ENCODE measurements at regions not wholly inside any gene's neighbourhood (a gene's known extent, or its start where the extent isn't known, plus 50 kb on each side); places are given as distances from the start of the nearest gene placed in this dataset.

- Histone ChIP-seq H3K36me3 (ENCODE audit: insufficient read depth, low read length) (no peaks in the 10 kb centered on the region), H3K9me3 (ENCODE audit: control insufficient read depth, insufficient read depth, low read length) (no peaks in the 10 kb centered on the region), H3K9ac (ENCODE audit: low read depth, low read length) (peak overlapping the region; percentile 47; the same call in 1 of the 2 replicates), H3K4me1 (ENCODE audit: insufficient read depth, low read length) (no peaks in the 10 kb centered on the region)
Measured at GRCh38 chr7:32428546-32428945, 61.6 kb downstream of the LSM5 start.

- H3K9ac ChIP-seq (ENCODE audit: low read depth, low read length): peak overlapping the region; percentile 47; the same call in 1 of the 2 replicates
- H3K9me3 ChIP-seq (ENCODE audit: control insufficient read depth, insufficient read depth, low read length): no peaks in the 10 kb centered on the region
- no peaks in the 10 kb centered on the region for H3K36me3 ChIP-seq (ENCODE audit: insufficient read depth, low read length)
- H3K4me1 ChIP-seq (ENCODE audit: insufficient read depth, low read length): no peaks in the 10 kb centered on the region
Measured at GRCh38 chr7:32427769-32428291, 62.4 kb downstream of the LSM5 start.

DNA sequence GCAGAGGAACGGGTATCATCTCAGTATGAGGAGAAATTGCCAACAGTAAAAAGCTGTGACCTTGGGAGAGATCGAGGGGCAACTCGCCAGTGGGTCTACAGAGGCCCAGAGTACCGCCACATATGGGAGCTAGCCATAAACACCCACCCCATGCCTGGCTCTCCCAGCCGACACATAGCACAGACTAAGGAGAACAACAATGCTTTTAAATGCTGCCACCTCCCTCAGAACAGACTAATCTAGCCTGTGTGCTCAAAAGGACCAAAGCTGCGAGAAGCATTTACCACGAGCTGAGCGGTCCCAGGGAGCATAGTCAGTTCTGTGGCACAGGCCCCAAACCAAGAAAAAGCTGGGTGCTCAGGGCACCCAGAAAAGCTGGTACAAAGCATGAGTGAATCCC is 73.3 kb downstream of the LSM5 start:
- Histone ChIP-seq H3K9me3 (ENCODE audit: control insufficient read depth, insufficient read depth, low read length) (no peaks in the 10 kb centered on the region), H3K4me1 (ENCODE audit: insufficient read depth, low read length) (no peaks in the 10 kb centered on the region), H3K9ac (ENCODE audit: low read depth, low read length) (no peak overlapping the region), H3K36me3 (ENCODE audit: insufficient read depth, low read length) (no peaks in the 10 kb centered on the region)

DNA sequence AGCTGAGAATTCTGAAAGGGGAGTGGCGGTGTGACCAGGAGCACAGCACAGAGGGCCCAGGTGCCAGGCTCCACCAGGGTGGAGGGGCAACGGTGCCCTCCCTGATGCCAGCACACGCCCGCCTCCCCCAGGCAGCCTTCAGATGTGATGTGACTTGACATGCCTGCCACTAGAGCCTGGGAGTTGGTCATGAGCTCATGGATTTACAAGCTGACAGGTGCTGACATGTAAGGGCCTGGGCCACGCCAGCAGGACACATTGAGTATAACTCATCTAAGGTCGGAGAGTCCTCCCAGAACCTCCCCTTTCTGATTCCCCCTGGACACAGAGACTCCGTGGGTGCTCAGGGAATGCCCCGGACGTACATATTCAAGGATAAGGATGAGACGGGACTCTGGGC is 74.2 kb downstream of the LSM5 start:
- H3K9ac ChIP-seq (ENCODE audit: low read depth, low read length): no peak overlapping the region
- no peaks in the 10 kb centered on the region for H3K36me3 ChIP-seq (ENCODE audit: insufficient read depth, low read length)
- H3K4me1 ChIP-seq (ENCODE audit: insufficient read depth, low read length): no peaks in the 10 kb centered on the region
- H3K9me3 ChIP-seq (ENCODE audit: control insufficient read depth, insufficient read depth, low read length): no peaks in the 10 kb centered on the region

DNA sequence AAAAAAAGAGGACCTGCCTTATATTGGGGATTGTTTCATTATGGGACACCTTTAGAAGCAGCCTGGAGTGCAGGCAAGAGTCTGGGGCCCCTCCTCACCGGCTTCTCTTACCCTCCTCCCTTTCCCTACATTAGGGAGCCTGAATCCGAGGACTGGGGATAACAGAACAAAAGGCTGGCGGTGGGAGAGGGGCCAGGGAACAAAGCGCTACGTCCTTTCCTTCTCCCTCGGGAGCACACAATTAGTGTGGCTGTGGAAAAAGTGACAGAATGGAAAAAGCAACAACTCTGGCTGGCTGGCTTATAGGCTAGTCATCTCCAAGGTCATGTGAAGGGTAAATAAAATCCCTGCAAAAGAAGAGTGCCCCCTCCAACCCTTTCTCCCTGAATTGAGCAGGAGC is 74.7 kb downstream of the LSM5 start:
- Histone ChIP-seq H3K4me1 (ENCODE audit: insufficient read depth, low read length) (no peaks in the 10 kb centered on the region), H3K9ac (ENCODE audit: low read depth, low read length) (no peak overlapping the region), H3K36me3 (ENCODE audit: insufficient read depth, low read length) (no peaks in the 10 kb centered on the region)

GRCh38 chr7:32412471-32412870 is 77.7 kb downstream of the LSM5 start:
- Histone ChIP-seq H3K9ac (ENCODE audit: low read depth, low read length) (no peak overlapping the region), H3K36me3 (ENCODE audit: insufficient read depth, low read length) (no peaks in the 10 kb centered on the region), H3K4me1 (ENCODE audit: insufficient read depth, low read length) (no peaks in the 10 kb centered on the region), H3K9me3 (ENCODE audit: control insufficient read depth, insufficient read depth, low read length) (no peaks in the 10 kb centered on the region)

More for the DNA sequence above, 74.7 kb downstream of the LSM5 start:
- H3K9me3 ChIP-seq (ENCODE audit: control insufficient read depth, insufficient read depth, low read length): no peaks in the 10 kb centered on the region

GRCh38 chr7:32410545-32410944 is 79.6 kb downstream of the LSM5 start:
- no peak overlapping the region for H3K9ac ChIP-seq (ENCODE audit: low read depth, low read length)
- no peaks in the 10 kb centered on the region for H3K36me3 ChIP-seq (ENCODE audit: insufficient read depth, low read length)
- no peaks in the 10 kb centered on the region for H3K4me1 ChIP-seq (ENCODE audit: insufficient read depth, low read length)
- H3K9me3 ChIP-seq (ENCODE audit: control insufficient read depth, insufficient read depth, low read length): no peaks in the 10 kb centered on the region

DNA sequence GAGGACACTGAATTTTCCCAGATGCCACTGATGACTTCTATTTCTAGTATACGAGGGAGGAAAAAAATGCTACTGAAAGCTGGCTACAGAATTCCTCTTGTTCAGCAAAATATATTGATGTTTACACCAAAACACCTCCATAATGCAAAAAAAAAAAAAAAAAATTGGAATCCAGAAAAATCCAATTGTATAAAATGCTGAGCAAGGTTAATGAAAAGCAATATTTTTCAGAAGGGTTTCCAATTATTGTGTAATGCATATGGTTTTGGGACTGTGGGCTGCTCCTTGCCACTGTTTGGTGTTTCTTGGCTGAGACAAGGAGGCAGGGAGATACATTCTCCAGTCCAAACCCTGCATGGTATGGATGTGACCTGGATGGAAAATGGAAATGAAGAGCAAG is 83.8 kb downstream of the LSM5 start:
- no peak overlapping the region for H3K9ac ChIP-seq (ENCODE audit: low read depth, low read length)
- H3K9me3 ChIP-seq (ENCODE audit: control insufficient read depth, insufficient read depth, low read length): no peaks in the 10 kb centered on the region
- H3K4me1 ChIP-seq (ENCODE audit: insufficient read depth, low read length): no peaks in the 10 kb centered on the region
- H3K36me3 ChIP-seq (ENCODE audit: insufficient read depth, low read length): no peaks in the 10 kb centered on the region

DNA sequence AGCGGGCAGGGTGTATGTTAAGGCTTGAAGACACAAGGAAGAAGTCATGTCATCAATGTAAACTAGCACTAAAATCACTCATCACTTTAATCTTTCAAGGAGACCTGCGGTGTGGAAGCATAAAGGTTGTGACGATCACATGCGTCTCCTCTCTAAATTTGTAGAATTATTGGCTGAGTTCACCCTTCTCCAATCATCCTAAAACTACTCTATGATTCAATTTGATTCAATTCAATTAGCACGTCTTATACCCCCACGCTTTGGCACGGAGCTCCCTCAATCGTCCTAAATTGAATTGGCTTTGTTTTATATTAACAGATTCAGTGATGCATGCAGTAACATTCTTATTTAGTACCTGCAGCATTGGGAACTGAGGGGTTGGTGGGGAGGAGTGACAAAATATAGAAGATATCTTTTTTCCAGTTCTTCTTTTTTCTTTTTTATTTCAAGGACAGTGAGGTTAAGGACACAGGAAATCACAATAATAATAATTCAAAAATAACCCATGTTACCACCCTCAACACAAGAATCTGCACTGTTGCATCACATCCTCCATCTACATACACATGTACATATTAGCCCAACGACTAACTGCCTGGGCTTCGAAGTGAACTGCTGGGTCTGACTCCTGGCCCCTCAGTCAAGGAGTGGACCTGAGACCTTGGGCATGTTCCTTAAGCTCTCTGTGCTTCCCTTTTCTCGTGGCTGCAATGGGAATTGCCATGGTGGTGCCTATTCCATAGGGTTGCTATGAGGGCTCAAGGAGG is 86.5 kb downstream of the LSM5 start:
- H3K36me3 ChIP-seq (ENCODE audit: insufficient read depth, low read length): no peaks in the 10 kb centered on the region
- H3K9ac ChIP-seq (ENCODE audit: low read depth, low read length): no peak overlapping the region
- H3K9me3 ChIP-seq (ENCODE audit: control insufficient read depth, insufficient read depth, low read length): no peaks in the 10 kb centered on the region
- no peaks in the 10 kb centered on the region for H3K4me1 ChIP-seq (ENCODE audit: insufficient read depth, low read length)

GRCh38 chr7:32400676-32401075 is 89.5 kb downstream of the LSM5 start:
- Histone ChIP-seq H3K4me1 (ENCODE audit: insufficient read depth, low read length) (no peaks in the 10 kb centered on the region), H3K9me3 (ENCODE audit: control insufficient read depth, insufficient read depth, low read length) (no peaks in the 10 kb centered on the region), H3K36me3 (ENCODE audit: insufficient read depth, low read length) (no peaks in the 10 kb centered on the region), H3K9ac (ENCODE audit: low read depth, low read length) (no peak overlapping the region)

DNA sequence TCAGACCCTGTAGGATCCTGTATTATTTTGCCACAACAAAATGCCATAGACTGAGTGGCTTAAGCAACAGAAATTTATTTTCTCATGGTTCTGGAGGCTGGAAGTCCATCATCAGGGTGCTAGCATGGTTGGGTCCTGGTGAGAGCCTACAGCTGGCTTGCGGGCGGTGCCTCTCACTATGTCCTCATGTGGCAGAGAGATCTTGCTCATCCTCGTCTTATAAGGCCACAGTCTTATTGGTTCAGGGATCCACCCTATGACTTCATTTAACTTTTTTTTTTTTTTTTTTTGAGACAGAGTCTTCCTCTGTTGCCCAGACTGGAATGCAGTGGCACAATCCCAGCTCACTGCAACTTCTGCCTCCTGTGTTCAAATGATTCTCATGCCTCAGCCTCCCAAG is 90.9 kb downstream of the LSM5 start:
- Histone ChIP-seq H3K9me3 (ENCODE audit: control insufficient read depth, insufficient read depth, low read length) (no peaks in the 10 kb centered on the region), H3K4me1 (ENCODE audit: insufficient read depth, low read length) (no peaks in the 10 kb centered on the region), H3K9ac (ENCODE audit: low read depth, low read length) (no peak overlapping the region), H3K36me3 (ENCODE audit: insufficient read depth, low read length) (no peaks in the 10 kb centered on the region)

GRCh38 chr7:32395168-32395567 is 95.0 kb downstream of the LSM5 start:
- H3K4me1 ChIP-seq (ENCODE audit: insufficient read depth, low read length): no peaks in the 10 kb centered on the region
- H3K9me3 ChIP-seq (ENCODE audit: control insufficient read depth, insufficient read depth, low read length): no peaks in the 10 kb centered on the region
- H3K9ac ChIP-seq (ENCODE audit: low read depth, low read length): no peak overlapping the region
- no peaks in the 10 kb centered on the region for H3K36me3 ChIP-seq (ENCODE audit: insufficient read depth, low read length)

DNA sequence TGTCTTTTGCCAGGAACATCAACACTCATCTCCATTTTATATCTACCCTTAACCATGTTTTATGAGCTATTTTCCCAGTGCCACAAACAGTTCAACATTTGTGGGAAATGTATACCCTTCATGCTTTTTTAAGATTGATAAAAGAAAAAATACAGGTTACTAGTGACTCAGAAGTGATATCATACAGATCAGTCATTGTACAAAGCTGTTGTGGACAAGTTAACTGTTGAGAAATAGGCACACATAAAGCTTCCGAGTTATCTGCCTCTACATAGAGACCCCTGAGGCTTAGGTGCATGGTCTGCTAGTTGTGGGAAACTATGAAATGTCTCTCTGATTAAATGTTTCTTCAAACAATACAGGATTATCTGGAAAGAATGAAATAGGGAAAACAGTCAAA is 96.3 kb downstream of the LSM5 start:
- Histone ChIP-seq H3K9ac (ENCODE audit: low read depth, low read length) (no peak overlapping the region), H3K9me3 (ENCODE audit: control insufficient read depth, insufficient read depth, low read length) (no peaks in the 10 kb centered on the region), H3K36me3 (ENCODE audit: insufficient read depth, low read length) (no peaks in the 10 kb centered on the region), H3K4me1 (ENCODE audit: insufficient read depth, low read length) (no peaks in the 10 kb centered on the region)

DNA sequence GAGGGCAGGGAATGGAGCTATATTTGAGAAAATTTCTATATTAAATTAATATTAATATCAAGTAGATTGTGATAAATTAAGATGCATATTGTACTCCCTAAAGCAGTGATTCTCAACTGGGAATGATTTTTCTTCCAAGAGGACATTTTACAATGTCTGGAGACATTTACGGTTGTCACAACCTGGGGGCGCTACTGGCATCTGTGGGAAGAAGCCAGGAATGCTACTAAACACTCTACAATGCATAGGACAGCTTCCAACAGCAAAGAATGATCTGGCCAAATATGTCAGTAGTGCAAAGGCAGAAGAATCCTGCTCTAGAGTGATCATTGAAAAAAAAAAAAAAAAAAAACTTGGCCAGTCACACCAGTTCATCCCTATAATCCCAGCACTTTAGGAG is 100.0 kb downstream of the LSM5 start:
- H3K36me3 ChIP-seq (ENCODE audit: insufficient read depth, low read length): no peaks in the 10 kb centered on the region
- no peaks in the 10 kb centered on the region for H3K4me1 ChIP-seq (ENCODE audit: insufficient read depth, low read length)
- no peak overlapping the region for H3K9ac ChIP-seq (ENCODE audit: low read depth, low read length)
- no peaks in the 10 kb centered on the region for H3K9me3 ChIP-seq (ENCODE audit: control insufficient read depth, insufficient read depth, low read length)

DNA sequence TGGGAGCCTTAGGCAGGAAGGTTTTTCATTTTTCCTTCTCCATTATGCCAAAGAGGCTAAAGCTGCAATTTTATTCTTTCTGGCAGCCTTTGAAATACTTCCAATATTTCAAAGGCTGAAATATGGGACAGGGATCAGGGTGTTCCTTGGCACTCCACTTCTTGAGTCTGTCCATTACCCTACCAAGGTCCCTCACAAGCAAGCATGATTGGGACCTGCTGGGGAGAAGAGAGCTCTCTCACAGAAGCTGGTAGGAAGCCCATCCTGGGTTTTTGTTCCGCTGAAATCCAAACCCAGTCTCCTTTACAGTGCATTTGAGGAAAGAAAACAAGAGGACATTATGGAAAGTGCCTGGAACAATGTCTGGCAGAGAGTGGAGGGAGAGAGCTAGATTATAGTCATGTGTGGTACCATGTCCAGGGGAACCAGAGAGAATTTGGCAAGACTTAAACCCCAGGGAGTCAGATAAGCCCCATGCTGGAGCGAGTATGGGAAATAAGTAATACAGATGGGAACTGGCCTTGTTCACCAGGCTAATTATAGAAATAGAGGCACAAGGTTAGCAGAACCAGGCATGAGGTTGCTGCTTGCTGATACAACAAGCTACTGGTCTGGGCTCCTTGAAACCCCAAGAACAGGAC is 104.7 kb downstream of the LSM5 start:
- H3K9ac ChIP-seq (ENCODE audit: low read depth, low read length): no peak overlapping the region

More for the DNA sequence above, 104.7 kb downstream of the LSM5 start:
- no peaks in the 10 kb centered on the region for H3K9me3 ChIP-seq (ENCODE audit: control insufficient read depth, insufficient read depth, low read length)
- no peaks in the 10 kb centered on the region for H3K36me3 ChIP-seq (ENCODE audit: insufficient read depth, low read length)
- H3K4me1 ChIP-seq (ENCODE audit: insufficient read depth, low read length): no peaks in the 10 kb centered on the region
